Glomerular visceral epithelial cell (primary cell): ENCODE measurements at regions not wholly inside any gene's neighbourhood (a gene's known extent, or its start where the extent isn't known, plus 50 kb on each side); places are given as distances from the start of the nearest gene placed in this dataset.
"Not testable (repeated sequence)": the region's sequence is repeated elsewhere in the genome, so short reads cannot be mapped to it uniquely, and the experiment has no call there.

Experiments
- DNase-seq: peaks from one replicate; pipeline ENCODE4 v3.0.0-alpha.2; 2016; ENCODE audit errors: extremely low spot score

GRCh38 chr14:49114161-49114893 is 471.9 kb downstream of the RPS29 start:
- DNase-seq: no peak

DNA sequence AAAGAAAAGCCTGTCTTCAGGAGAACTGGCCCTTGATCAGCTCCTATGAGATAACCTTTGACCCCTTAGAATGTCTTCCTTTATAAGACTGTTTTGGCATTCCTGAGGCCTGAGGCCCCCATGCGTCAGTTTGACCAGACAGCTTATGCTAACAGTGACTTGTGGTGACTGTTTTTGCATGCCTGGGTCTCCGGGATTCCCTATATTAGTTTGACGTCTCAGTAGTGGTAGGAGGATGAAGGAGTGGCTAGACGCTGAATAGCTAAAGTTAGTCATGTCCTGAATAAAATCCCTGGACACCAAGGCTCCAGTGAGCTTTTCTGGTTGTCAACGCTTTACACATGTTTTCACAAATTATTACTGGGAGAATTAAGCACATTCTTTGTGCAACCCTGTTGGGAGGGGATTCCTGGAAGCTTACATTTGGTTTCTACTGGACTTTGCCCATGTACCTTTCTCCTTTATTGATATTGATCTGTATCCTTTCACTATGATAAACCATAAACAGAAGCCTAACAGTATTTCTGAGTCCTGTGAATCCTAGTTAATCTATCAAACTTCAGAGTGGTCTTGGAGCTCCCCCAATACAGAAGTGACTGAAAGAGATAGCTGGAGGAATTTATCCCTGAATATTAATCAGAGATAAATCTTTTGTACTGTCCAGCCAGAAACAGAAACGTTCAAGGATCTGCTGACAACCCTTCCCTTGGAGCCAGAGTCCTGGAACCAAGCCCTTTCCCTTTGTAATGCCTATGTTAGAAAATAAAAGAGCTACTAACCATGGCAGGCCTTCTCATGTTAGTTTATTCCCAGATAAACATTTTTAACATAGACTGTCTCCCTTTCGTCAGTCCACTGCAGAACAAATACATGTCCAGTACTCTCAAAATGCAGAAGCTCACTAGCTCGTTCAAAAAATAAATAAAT is 479.2 kb downstream of the RPS29 start:
- peak; percentile 6 for DNase-seq

DNA sequence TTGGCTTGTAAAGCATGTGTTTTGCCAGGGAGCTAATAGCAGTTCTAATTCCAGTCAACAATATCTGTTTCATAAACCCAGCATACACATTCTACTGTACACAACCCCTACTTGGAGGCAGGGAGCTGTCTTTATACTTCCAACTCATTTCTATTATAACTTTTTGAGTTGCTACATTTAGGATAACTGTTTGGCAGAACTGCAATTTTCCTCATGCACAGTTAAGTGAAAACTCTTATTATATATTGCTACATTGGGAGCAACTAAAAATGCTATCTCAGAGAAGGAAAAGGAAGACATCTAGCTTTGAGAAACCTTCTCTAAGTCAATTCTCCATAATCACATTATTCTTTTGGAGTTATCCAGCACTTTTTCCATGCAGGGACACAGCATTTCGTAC is 480.2 kb downstream of the RPS29 start:
- DNase-seq: no peak

DNA sequence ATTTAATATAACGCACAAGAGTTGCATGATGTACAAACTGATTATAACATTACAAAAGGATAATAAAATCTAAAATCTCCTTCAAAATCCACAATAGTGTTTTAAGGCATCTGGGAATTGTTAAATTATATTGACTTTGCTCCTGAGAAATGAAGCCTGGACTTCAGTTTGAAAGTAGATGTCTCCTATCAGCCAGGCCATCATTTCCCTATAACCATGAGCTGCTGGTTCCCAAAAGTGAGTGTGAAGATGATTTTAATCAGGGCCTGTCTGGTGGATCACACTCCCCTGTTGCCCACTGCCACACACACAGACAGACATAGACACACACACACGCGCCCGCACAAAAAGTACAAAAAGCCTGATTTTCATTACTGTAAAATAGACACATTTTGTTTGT is 480.7 kb downstream of the RPS29 start:
- no peak for DNase-seq

DNA sequence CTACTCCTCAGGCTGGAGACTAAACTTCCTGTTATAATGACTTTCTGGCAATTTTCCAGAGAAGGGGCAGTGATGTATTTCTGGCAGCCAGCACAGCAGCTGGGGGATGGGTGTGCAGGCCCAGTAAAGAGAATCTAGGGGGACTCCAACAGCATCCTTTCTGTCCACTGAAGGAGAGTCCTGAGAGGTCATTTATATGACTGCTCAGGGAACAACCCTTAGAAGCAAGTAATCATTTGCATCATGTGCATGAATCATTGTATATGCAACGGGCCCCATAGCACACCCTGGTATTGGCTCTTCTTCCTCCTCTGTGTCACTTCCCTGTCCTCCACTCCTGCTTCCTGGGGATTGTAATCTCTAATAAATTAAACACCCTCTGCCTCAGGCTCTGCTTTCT is 493.8 kb downstream of the RPS29 start:
- no peak for DNase-seq

DNA sequence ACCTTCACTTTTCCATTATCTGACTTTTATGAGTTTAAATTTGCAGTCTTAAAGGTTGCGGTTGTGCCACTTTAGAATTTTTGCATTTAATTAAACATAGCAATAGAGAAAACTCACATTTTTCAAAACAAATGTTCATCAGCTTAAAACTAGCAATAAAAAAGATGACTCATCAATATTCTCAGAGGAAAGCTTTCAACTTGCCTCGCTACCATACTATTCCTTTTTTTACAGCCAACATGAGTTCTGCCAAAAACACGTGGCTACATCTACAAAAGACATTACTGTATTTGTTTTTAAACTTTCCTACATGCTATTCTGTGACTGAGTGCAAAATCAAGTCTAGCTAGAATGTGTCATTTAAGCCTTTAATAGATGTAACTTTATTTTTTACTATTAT is 497.1 kb downstream of the RPS29 start:
- no peak for DNase-seq

GRCh38 chr14:49073292-49073691 is 512.9 kb downstream of the RPS29 start:
- DNase-seq: not testable (repeated sequence)

GRCh38 chr14:49058511-49058910 is 527.7 kb downstream of the RPS29 start:
- DNase-seq: no peak

GRCh38 chr14:49057838-49058510 is 528.2 kb downstream of the RPS29 start:
- DNase-seq: no peak

DNA sequence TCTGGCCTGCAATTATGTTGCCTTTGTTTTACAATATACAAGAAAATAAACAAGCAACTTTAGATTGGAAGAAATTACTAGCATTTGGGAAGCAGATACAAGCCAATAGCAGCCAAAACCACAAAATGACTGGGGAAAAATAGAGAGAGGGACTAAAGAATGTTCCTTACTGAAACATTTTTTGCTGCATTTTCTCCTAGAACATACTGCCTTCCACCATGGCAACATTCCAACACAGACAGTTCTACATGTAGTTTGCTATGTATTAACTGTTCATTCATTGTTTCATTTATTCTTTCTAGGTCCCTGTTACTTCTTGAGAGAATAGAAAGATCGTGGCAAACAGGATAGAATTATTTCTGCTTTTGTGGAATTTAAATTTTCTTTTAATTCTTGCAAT is 530.2 kb downstream of the RPS29 start:
- no peak for DNase-seq

GRCh38 chr14:49052521-49052920 is 533.7 kb downstream of the RPS29 start:
- DNase-seq: peak; percentile 55

GRCh38 chr14:49051328-49052060 is 534.7 kb downstream of the RPS29 start:
- DNase-seq: peak; percentile 82

GRCh38 chr14:49050822-49051221 is 535.4 kb downstream of the RPS29 start:
- peak; percentile 47 for DNase-seq

GRCh38 chr14:49049711-49050110 is 536.5 kb downstream of the RPS29 start:
- DNase-seq: no peak

GRCh38 chr14:49044981-49045380 is 541.2 kb downstream of the RPS29 start:
- DNase-seq: no peak

- no peak for DNase-seq
Measured at GRCh38 chr14:49036984-49037516, 549.1 kb downstream of the RPS29 start.

DNA sequence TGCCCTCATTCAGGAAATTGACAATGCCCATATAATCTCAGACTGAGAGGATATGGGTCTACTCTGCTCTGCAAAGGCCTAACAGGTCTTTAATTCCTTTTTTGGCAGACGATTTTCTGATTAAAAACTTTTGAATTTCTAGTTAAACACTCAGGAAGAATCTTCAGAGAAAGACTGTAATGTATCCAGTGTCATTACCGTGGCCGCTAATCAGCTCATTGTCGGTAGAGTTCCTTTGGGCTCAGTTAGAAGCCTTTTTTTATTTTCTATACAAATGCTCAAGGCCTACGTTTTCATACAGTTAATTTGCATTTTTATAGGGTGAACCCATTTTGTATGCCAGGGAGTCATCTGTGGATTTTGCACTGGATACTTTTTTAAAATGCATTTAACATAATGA is 549.9 kb downstream of the RPS29 start:
- DNase-seq: no peak

- no peak for DNase-seq
Measured at GRCh38 chr14:49033131-49033530, 553.0 kb downstream of the RPS29 start.

DNA sequence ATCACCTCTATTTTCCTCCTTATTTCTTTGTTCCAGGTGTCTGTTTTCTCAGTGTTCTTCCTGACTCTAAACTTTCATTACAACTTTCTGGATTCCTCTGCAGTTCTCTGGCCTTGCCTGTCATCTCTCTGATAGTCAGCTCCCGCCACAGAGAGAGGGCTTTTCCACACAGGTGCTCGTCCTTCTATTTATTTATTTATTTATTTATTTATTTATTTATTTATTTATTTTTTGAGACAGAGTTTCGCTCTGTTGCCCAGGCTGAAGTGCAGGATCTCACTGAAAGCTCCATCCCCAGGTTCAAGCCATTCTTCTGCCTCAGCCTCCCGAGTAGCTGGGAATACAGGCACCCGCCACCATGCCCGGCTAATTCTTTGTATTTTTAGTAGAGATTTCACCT is 554.5 kb downstream of the RPS29 start:
- DNase-seq: not testable (repeated sequence)

DNA sequence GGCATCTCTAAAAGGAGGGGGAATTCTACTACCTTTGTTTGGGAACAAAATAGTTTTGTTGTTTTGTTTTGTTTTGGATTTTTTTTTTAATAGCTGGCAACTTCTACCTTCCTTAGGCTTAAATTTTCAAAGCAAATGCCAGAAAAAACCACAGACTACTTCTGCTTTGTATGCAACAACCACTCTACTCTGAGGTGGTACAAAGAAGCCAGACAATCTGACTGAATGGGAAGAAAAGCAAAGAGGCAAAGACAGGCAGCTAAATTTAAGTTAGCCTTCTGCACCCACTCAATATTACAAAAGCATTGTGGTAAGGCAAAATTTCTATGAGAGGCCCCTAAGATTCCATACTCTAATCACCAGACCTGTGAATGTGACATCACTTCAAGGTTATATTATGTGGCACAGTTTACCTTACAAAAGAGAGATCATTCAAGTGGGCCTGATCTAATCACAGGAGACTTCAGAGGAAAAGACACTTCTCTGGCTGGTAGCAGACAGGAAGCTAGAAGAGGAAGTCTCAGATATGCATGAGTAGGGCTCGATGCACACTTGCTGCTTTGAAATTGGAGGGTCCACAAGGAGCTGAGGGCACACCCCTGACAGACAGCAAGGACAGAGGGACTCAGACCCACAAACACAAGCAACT is 566.6 kb downstream of the RPS29 start:
- no peak for DNase-seq

GRCh38 chr14:49017447-49017846 is 568.7 kb downstream of the RPS29 start:
- DNase-seq: peak; percentile 31
